HCT116 (cell line): ENCODE measurements at regions not wholly inside any gene's neighbourhood (a gene's known extent, or its start where the extent isn't known, plus 50 kb on each side); places are given as distances from the start of the nearest gene placed in this dataset.

Experiments used
- ATAC-seq: fragments of 200-7000 bp; cut with Tn5 transposase; 2 replicates; pipeline ENCODE4 v1.9.1; 2020; ENCODE audit warnings: mild to moderate bottlenecking, moderate library complexity
- BruUV-seq: library from RNA; stranded (reverse); fragments of 400-500 nt; replicated peaks from 2 replicates; lab custom pipeline; 2021; lab: Mats Ljungman, UMichigan
- CTCF ChIA-PET: fragments of 300-600 bp; sonication (Branson Sonifier 250); formaldehyde crosslinking; loops from one replicate; lab custom pipeline; 2021; ENCODE audit warnings: antibody characterized with exemption; lab: Charles Lee
- POLR2A ChIA-PET: fragments of 300-600, 350-600 bp; sonication (Branson Sonifier 250); formaldehyde crosslinking; loops from one replicate; lab custom pipeline; 2021; ENCODE audit warnings: antibody characterized with exemption; lab: Charles Lee
- RAD21 ChIA-PET, 2 experiments: fragments of 300-600 bp; sonication (Branson Sonifier 250); formaldehyde crosslinking; loops; one replicate each; lab custom pipeline; 2023; ENCODE audit warnings: low total read pairs in 2 of 2; ENCODE audit not compliant: uncharacterized antibody in 2 of 2, unreplicated experiment in 2 of 2, low non-redundant PET in 1 of 2; lab: Charles Lee
- DNase-seq: peaks from one replicate; pipeline ENCODE4 v3.0.0-alpha.2; 2010; ENCODE audit warnings: low read depth, low spot score
- H2AFZ ChIP-seq: fragments of 200-600 bp; shearing (Covaris generic), sonication (generic); 2 replicates; pipeline ENCODE4 v1.6.1; 2017; ENCODE audit warnings: low read depth, mixed run types, mixed read lengths, antibody characterized with exemption, low read length; ENCODE audit not compliant: poor library complexity, severe bottlenecking
- H3K27ac ChIP-seq: 2 replicates; pipeline ENCODE4 v1.5.1; 2012; ENCODE audit warnings: low read depth, low read length
- H3K27me3 ChIP-seq: fragments of 200-600 bp; sonication (generic); 2 replicates; pipeline ENCODE4 v1.6.1; 2016; ENCODE audit warnings: mixed run types, low read length, mixed read lengths; ENCODE audit not compliant: insufficient read depth
- H3K36me3 ChIP-seq, 2 experiments: fragments of 200-500 bp in 1 of 2; fragments of 200-600 bp in 1 of 2; sonication (Bioruptor generic) in 1 of 2; sonication (generic) in 1 of 2; 2 replicates each; pipeline versions ENCODE4 v1.5.1 to v1.6.1; 2014 to 2016; ENCODE audit warnings: low read length in 2 of 2, inconsistent platforms in 1 of 2, mixed read lengths in 1 of 2, mixed run types in 1 of 2; ENCODE audit not compliant: insufficient read depth in 2 of 2, control insufficient read depth in 1 of 2
- H3K4me1 ChIP-seq, 2 experiments: fragments of 200-600 bp in 1 of 2; sonication (generic) in 1 of 2; 2 replicates each; pipeline versions ENCODE4 v1.5.1 to v1.6.1; 2012 to 2017; ENCODE audit warnings: low read length in 2 of 2, inconsistent platforms in 1 of 2, mild to moderate bottlenecking in 1 of 2, mixed read lengths in 1 of 2, mixed run types in 1 of 2, moderate library complexity in 1 of 2; ENCODE audit not compliant: insufficient read depth in 2 of 2, control insufficient read depth in 1 of 2
- H3K4me2 ChIP-seq: fragments of 200-600 bp; sonication (generic); 2 replicates; pipeline ENCODE4 v1.6.1; 2017; ENCODE audit warnings: mixed run types, low read length, mixed read lengths
- H3K4me3 ChIP-seq, 2 experiments: fragments of 200-600 bp in 1 of 2; sonication (generic) in 1 of 2; replicated peaks in 1 of 2; 2 replicates each; pipeline ENCODE4 v1.5.1; 2011 to 2016; ENCODE audit warnings: low read length in 2 of 2, control low read depth in 1 of 2, low read depth in 1 of 2, mild to moderate bottlenecking in 1 of 2, mixed read lengths in 1 of 2, mixed run types in 1 of 2
- H3K79me2 ChIP-seq: fragments of 200-600 bp; sonication (generic); 2 replicates; pipeline ENCODE4 v1.6.1; 2017; ENCODE audit warnings: mild to moderate bottlenecking, mixed run types, low read length, moderate library complexity, mixed read lengths; ENCODE audit not compliant: insufficient read depth
- H3K9ac ChIP-seq: fragments of 200-600 bp; sonication (generic); 2 replicates; pipeline ENCODE4 v1.6.1; 2016; ENCODE audit warnings: low read length, mixed read lengths
- H3K9me2 ChIP-seq: fragments of 200-600 bp; sonication (generic), shearing (Covaris generic); 2 replicates; pipeline ENCODE4 v1.6.1; 2017; ENCODE audit warnings: mixed run types, mild to moderate bottlenecking, moderate library complexity; ENCODE audit not compliant: insufficient read depth
- H3K9me3 ChIP-seq, 2 experiments: fragments of 200-500 bp in 1 of 2; fragments of 200-600 bp in 1 of 2; sonication (Bioruptor generic) in 1 of 2; sonication (generic) in 1 of 2; 2 replicates each; pipeline ENCODE4 v1.6.1; 2014 to 2017; ENCODE audit warnings: low read length in 2 of 2, mixed read lengths in 2 of 2, inconsistent platforms in 1 of 2, low read depth in 1 of 2, mild to moderate bottlenecking in 1 of 2, mixed run types in 1 of 2, moderate library complexity in 1 of 2; ENCODE audit not compliant: control insufficient read depth in 1 of 2, insufficient read depth in 1 of 2
- H4K20me1 ChIP-seq: fragments of 200-600 bp; sonication (generic), shearing (Covaris generic); 2 replicates; pipeline ENCODE4 v1.6.1; 2017; ENCODE audit warnings: mixed run types, mild to moderate bottlenecking, moderate library complexity; ENCODE audit not compliant: insufficient read depth
- EZH2 ChIP-seq: fragments of 200-600 bp; sonication (generic); IDR thresholded peaks from 2 replicates; pipeline ENCODE4 v1.6.1; 2017; ENCODE audit warnings: antibody characterized with exemption, mixed run types
- EZH2phosphoT487 ChIP-seq: fragments of 200-600 bp; IDR thresholded peaks from 2 replicates; pipeline ENCODE4 v1.6.1; 2018; ENCODE audit warnings: antibody characterized with exemption, borderline replicate concordance
- JUND ChIP-seq: IDR thresholded peaks from 2 replicates; pipeline ENCODE4 v1.6.1; 2012
- YY1 ChIP-seq: IDR thresholded peaks from 2 replicates; pipeline ENCODE4 v1.6.1; 2011; ENCODE audit warnings: low read length, low read depth, moderate library complexity, mild to moderate bottlenecking; ENCODE audit not compliant: insufficient replicate concordance; ENCODE audit errors: extremely low read depth
- intact Hi-C: fragments of 100-400 bp; cut with micrococcal nuclease; formaldehyde crosslinking; loops from 2 replicates; pipeline ENCODE4 v1.10.0; 2022
- TF ChIP-seq, protein P1 (sequence below): IDR thresholded peaks from 2 replicates; pipeline ENCODE4 v1.6.1; 2012

DNA sequence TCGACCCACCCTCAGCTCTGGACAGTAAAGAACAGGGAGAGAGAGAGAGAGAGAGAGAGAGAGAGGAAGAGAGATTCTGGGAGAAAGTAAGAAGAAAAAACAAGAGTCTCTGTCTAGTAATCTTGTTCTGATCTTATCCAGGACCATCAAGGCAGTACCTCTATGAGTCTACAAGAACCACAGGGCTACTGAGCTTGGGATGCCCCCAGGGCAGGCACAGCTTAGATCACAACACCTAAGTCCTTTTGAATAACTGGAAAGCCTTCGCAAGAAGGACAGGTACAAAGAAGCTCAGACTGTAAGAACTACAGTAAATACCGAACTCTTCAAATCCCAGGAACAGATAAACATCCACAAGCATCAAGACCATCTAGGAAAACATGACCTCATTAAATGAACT lies 51.4 kb upstream of the SGPP2 start:
- Histone ChIP-seq H2AFZ (no peak overlapping the region), H3K36me3 (no peaks in the 10 kb centered on the region), H3K4me2 (no peak overlapping the region), H3K27ac (no peak overlapping the region), H3K79me2 (no peaks in the 10 kb centered on the region), H3K9me2 (no peaks in the 10 kb centered on the region), H3K27me3 (no peaks in the 10 kb centered on the region), H3K9me3 (no peaks in the 10 kb centered on the region), H3K4me1 (no peaks in the 10 kb centered on the region), H4K20me1 (no peaks in the 10 kb centered on the region), H3K4me3 (no peak overlapping the region), H3K9ac (no peak overlapping the region)
- intact Hi-C loops: no loop called here
- CTCF ChIA-PET: no interaction called here
- TF ChIP-seq JUND: no peak
- TF ChIP-seq, protein P1, sequence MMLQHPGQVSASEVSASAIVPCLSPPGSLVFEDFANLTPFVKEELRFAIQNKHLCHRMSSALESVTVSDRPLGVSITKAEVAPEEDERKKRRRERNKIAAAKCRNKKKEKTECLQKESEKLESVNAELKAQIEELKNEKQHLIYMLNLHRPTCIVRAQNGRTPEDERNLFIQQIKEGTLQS: no peak
- TF ChIP-seq EZH2phosphoT487: no peak
- TF ChIP-seq EZH2: no peak
- TF ChIP-seq YY1: no peak
- no peak for DNase-seq
- no peak for ATAC-seq
- POLR2A ChIA-PET: no interaction called here
- RAD21 ChIA-PET: no interaction called here
- no TSS peak for BruUV-seq
